Activated T-helper 1 cell treated with anti-CD3 and anti-CD28 coated beads, Interleukin-12 subunit alpha, Interleukin-12 subunit beta, Interleukin-2, Interleukin-4 antibody, amounts not matched to agents 30 ng/mL and 10 ng/mL and 1 ng/mL, durations not matched to agents 14 hours and 24 hours and 36 hours (primary cell): ENCODE measurements at regions not wholly inside any gene's neighbourhood (a gene's known extent, or its start where the extent isn't known, plus 50 kb on each side); places are given as distances from the start of the nearest gene placed in this dataset.

Experiments used
- DNase-seq: peaks from one replicate; pipeline ENCODE4 v3.0.0; 2021; ENCODE audit warnings: low spot score
- H3K27ac Mint-ChIP-seq: one replicate; pipeline ENCODE4 v1.8.0; 2021; ENCODE audit warnings: mild to moderate bottlenecking, mixed read lengths
- H3K27me3 Mint-ChIP-seq: one replicate; pipeline ENCODE4 v1.8.0; 2022; ENCODE audit warnings: mild to moderate bottlenecking, moderate library complexity, mixed read lengths; ENCODE audit not compliant: insufficient read depth
- H3K36me3 Mint-ChIP-seq: one replicate; pipeline ENCODE4 v1.8.0; 2021; ENCODE audit warnings: low read depth, mixed read lengths
- H3K4me1 Mint-ChIP-seq: one replicate; pipeline ENCODE4 v1.8.0; 2021; ENCODE audit warnings: low read depth, mixed read lengths
- H3K4me3 Mint-ChIP-seq: one replicate; pipeline ENCODE4 v1.8.0; 2021; ENCODE audit warnings: mild to moderate bottlenecking, moderate library complexity, mixed read lengths
- H3K9me3 Mint-ChIP-seq: one replicate; pipeline ENCODE4 v1.8.0; 2021; ENCODE audit warnings: mixed read lengths
- intact Hi-C: fragments of 100-400 bp; cut with micrococcal nuclease; formaldehyde crosslinking; loops from one replicate; pipeline ENCODE4 v1.15.1; 2024

- Mint-ChIP-seq H3K27ac (no peak overlapping the region), H3K4me3 (no peak overlapping the region), H3K9me3 (no peaks in the 10 kb centered on the region), H3K36me3 (no peaks in the 10 kb centered on the region), H3K4me1 (peaks cover 14% of the 10 kb centered on the region), H3K27me3 (peaks cover 3% of the 10 kb centered on the region)
- intact Hi-C loops, result no loop called here
- no peak for DNase-seq
Measured at GRCh38 chr1:108048301-108049177, 83.6 kb upstream of the VAV3 start.

DNA sequence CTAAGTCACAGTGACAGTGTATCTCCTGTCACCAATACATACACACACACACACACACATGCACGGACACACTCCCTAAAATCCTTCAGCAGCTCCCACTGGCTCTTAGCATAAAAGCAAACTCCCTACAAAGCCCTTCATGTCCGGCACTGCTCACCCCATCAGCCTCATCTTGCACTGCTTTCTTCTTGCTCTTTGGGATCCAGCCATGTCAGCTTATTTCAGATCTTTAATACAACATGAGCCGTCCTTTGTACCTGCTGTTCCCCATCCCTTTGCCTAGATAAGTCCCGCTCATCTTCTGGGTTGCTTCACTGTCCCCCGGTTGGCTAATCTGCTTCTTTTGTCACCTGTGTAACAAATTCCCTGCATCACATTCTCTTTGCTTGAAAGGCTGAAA lies 82.1 kb upstream of the VAV3 start:
- peaks cover 3% of the 10 kb centered on the region for H3K27me3 Mint-ChIP-seq
- no peaks in the 10 kb centered on the region for H3K9me3 Mint-ChIP-seq
- H3K4me3 Mint-ChIP-seq, result no peak overlapping the region
- no peak for DNase-seq
- H3K4me1 Mint-ChIP-seq, result peaks cover 22% of the 10 kb centered on the region
- intact Hi-C loops, result no loop called here
- H3K36me3 Mint-ChIP-seq, result no peaks in the 10 kb centered on the region
- H3K27ac Mint-ChIP-seq, result no peak overlapping the region

DNA sequence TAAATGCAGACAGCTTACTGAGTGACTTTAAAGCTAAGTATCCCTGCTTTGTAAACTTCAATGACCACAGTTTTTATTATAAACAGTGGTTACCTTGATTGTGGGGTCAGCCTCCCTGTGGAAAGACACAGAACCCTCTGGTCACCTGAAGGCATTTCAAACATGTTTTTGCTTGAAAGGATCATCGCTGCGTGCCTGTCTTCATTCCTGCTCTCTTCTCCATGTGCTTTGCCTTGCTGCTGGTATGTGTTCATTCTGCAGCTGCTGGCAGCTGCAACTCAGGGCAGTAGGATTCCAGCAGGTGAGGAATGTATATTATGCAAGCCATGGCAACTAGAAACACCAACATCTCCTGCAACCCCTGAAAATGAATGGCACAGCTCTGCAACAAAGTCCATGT lies 81.0 kb upstream of the VAV3 start:
- Mint-ChIP-seq H3K27ac (no peak overlapping the region), H3K9me3 (no peaks in the 10 kb centered on the region), H3K4me3 (no peak overlapping the region), H3K36me3 (peaks cover 3% of the 10 kb centered on the region), H3K4me1 (peaks cover 30% of the 10 kb centered on the region), H3K27me3 (peaks cover 3% of the 10 kb centered on the region)
- intact Hi-C loops, result no loop called here
- no peak for DNase-seq

DNA sequence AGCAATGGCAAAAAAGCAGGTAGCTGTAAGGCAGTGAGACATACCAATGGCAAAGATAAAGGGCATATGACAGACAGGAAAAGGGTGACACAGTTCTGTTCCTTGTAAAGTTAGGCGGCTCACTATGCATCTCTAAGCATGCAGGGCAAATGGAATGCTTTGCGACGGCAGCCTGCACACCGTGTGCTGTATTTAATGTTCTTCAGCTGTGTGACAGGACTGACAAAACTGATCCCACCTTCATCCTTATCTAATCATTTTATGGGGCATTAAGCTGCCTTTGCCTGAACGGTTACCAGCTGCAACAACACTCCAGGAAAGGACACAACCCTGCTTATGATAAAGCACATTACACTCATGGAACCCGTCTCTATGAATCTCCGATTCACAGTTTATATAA lies 80.5 kb upstream of the VAV3 start:
- H3K4me3 Mint-ChIP-seq, result no peak overlapping the region
- H3K9me3 Mint-ChIP-seq, result no peaks in the 10 kb centered on the region
- no peak overlapping the region for H3K27ac Mint-ChIP-seq
- intact Hi-C loops, result no loop called here
- H3K27me3 Mint-ChIP-seq, result peaks cover 3% of the 10 kb centered on the region
- no peak for DNase-seq
- H3K4me1 Mint-ChIP-seq, result peaks cover 30% of the 10 kb centered on the region
- H3K36me3 Mint-ChIP-seq, result peaks cover 3% of the 10 kb centered on the region

GRCh38 chr1:108044318-108044717 lies 79.3 kb upstream of the VAV3 start:
- intact Hi-C loops, result no loop called here

DNA sequence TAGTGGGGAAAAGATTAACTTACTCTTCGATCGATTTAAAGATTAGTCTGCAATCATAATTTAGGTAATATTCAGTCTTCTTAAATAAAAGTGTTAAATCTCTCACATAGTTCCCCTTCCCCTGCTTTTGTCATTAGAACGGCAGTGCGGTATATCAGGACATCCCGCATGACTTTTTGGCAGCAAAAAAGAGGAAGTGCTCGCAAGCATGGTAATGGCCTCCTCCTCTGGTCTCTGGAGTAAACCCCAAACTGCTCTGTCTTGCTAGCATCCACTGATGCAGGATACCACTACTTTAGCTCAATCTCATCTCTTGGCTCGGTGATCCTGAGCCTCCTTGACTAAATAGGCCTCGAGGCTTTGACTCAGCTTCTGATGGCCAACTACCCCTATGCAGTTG lies 78.7 kb upstream of the VAV3 start:
- Mint-ChIP-seq H3K27me3 (peaks cover 3% of the 10 kb centered on the region), H3K36me3 (peaks cover 3% of the 10 kb centered on the region), H3K4me1 (peaks cover 30% of the 10 kb centered on the region), H3K4me3 (no peak overlapping the region), H3K9me3 (no peaks in the 10 kb centered on the region), H3K27ac (no peak overlapping the region)
- intact Hi-C loops, result loop anchor here (2.0 kb wide), 1 partner anchor 109 kb away; no protein-coding TSS in a partner anchor
- DNase-seq, result no peak

More at GRCh38 chr1:108044318-108044717, 79.3 kb upstream of the VAV3 start:
- H3K27ac Mint-ChIP-seq, result no peak overlapping the region
- no peaks in the 10 kb centered on the region for H3K9me3 Mint-ChIP-seq
- no peak overlapping the region for H3K4me3 Mint-ChIP-seq
- H3K27me3 Mint-ChIP-seq, result peaks cover 3% of the 10 kb centered on the region
- peaks cover 30% of the 10 kb centered on the region for H3K4me1 Mint-ChIP-seq
- DNase-seq, result no peak
- peaks cover 3% of the 10 kb centered on the region for H3K36me3 Mint-ChIP-seq

GRCh38 chr1:108042610-108043009 lies 77.6 kb upstream of the VAV3 start:
- Mint-ChIP-seq H3K27me3 (peaks cover 3% of the 10 kb centered on the region), H3K36me3 (peaks cover 3% of the 10 kb centered on the region), H3K27ac (no peak overlapping the region), H3K4me3 (no peak overlapping the region), H3K9me3 (no peaks in the 10 kb centered on the region), H3K4me1 (peaks cover 30% of the 10 kb centered on the region)
- intact Hi-C loops, result loop anchor here (2.0 kb wide), 1 partner anchor 108 kb away; no protein-coding TSS in a partner anchor
- no peak for DNase-seq

- no peaks in the 10 kb centered on the region for H3K9me3 Mint-ChIP-seq
- no peak for DNase-seq
- no peak overlapping the region for H3K27ac Mint-ChIP-seq
- no peaks in the 10 kb centered on the region for H3K27me3 Mint-ChIP-seq
- intact Hi-C loops, result loop anchor here (2.0 kb wide), 1 partner anchor 107 kb away; no protein-coding TSS in a partner anchor
- H3K36me3 Mint-ChIP-seq, result peaks cover 3% of the 10 kb centered on the region
- H3K4me1 Mint-ChIP-seq, result peaks cover 30% of the 10 kb centered on the region
- H3K4me3 Mint-ChIP-seq, result no peak overlapping the region
Measured at GRCh38 chr1:108041360-108042142, 76.6 kb upstream of the VAV3 start.

GRCh38 chr1:108038653-108039236 lies 73.8 kb upstream of the VAV3 start:
- Mint-ChIP-seq H3K36me3 (peaks cover 3% of the 10 kb centered on the region), H3K4me3 (no peak overlapping the region), H3K27ac (no peak overlapping the region), H3K9me3 (no peaks in the 10 kb centered on the region), H3K27me3 (no peaks in the 10 kb centered on the region), H3K4me1 (peaks cover 16% of the 10 kb centered on the region)
- DNase-seq, result no peak
- intact Hi-C loops, result no loop called here

- Mint-ChIP-seq H3K4me1 (peaks cover 7% of the 10 kb centered on the region), H3K4me3 (no peak overlapping the region), H3K9me3 (no peaks in the 10 kb centered on the region), H3K36me3 (peaks cover 3% of the 10 kb centered on the region), H3K27me3 (peaks cover 2% of the 10 kb centered on the region), H3K27ac (no peak overlapping the region)
- intact Hi-C loops, result no loop called here
- DNase-seq, result no peak
Measured at GRCh38 chr1:108036796-108037562, 72.0 kb upstream of the VAV3 start.

DNA sequence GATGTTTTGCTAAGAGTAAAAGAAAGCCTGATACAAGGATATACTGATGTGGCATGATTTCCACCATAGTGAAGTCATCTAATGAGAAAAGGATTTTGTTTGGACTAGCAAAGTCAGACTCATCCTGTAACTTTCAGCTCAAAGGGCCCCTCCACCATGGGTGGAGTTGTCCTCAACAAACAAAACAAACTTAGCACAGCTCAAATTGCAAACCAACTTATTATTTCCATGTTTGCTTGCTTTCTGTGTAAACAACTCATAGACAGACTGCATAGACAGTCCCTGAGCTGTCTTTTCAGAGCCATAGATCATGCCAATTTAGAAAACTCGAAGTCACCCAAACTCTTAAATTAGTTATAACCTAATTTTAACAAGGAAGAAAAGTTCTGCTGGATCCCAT lies 69.4 kb upstream of the VAV3 start:
- H3K36me3 Mint-ChIP-seq, result no peaks in the 10 kb centered on the region
- H3K9me3 Mint-ChIP-seq, result no peaks in the 10 kb centered on the region
- peaks cover 4% of the 10 kb centered on the region for H3K27me3 Mint-ChIP-seq
- H3K27ac Mint-ChIP-seq, result no peak overlapping the region
- intact Hi-C loops, result no loop called here
- H3K4me1 Mint-ChIP-seq, result no peaks in the 10 kb centered on the region
- H3K4me3 Mint-ChIP-seq, result no peak overlapping the region
- no peak for DNase-seq

GRCh38 chr1:108033550-108033951 lies 68.6 kb upstream of the VAV3 start:
- DNase-seq, result no peak
- no peaks in the 10 kb centered on the region for H3K4me1 Mint-ChIP-seq
- H3K27ac Mint-ChIP-seq, result no peak overlapping the region
- peaks cover 4% of the 10 kb centered on the region for H3K27me3 Mint-ChIP-seq
- intact Hi-C loops, result no loop called here
- H3K4me3 Mint-ChIP-seq, result no peak overlapping the region
- H3K9me3 Mint-ChIP-seq, result no peaks in the 10 kb centered on the region
- no peaks in the 10 kb centered on the region for H3K36me3 Mint-ChIP-seq
